H1 (cell line): ENCODE measurements at regions not wholly inside any gene's neighbourhood (a gene's known extent, or its start where the extent isn't known, plus 50 kb on each side); places are given as distances from the start of the nearest gene placed in this dataset.

Source experiments
- ASH2L ChIP-seq: fragments of 200-600, 300-600 bp; sonication (generic); IDR thresholded peaks from one replicate; pipeline ENCODE4 v1.7.1; 2017; ENCODE audit warnings: low read length
- ATF2 ChIP-seq: IDR thresholded peaks from 2 replicates; pipeline ENCODE4 v1.6.1; 2012; ENCODE audit warnings: low read length, inconsistent platforms
- CEBPB ChIP-seq: IDR thresholded peaks from 2 replicates; pipeline ENCODE4 v1.6.1; 2012; ENCODE audit warnings: low read depth, low read length
- CHD2 ChIP-seq: IDR thresholded peaks from 2 replicates; pipeline ENCODE4 v1.6.1; 2012; ENCODE audit warnings: low read length, improper control_type of control experiment
- CTCF ChIP-seq, 3 experiments: IDR thresholded peaks; 1 replicate in 2 of 3; 2 replicates in 1 of 3; pipeline versions ENCODE4 v1.5.1 to v1.6.1; 2011; ENCODE audit warnings: low read length in 3 of 3, mild to moderate bottlenecking in 3 of 3, inconsistent platforms in 2 of 3, low read depth in 1 of 3, moderate library complexity in 1 of 3; ENCODE audit not compliant: insufficient read depth in 1 of 3; ENCODE audit errors: control extremely low read depth in 1 of 3
- EZH2 ChIP-seq: fragments of 200-600 bp; sonication (generic); IDR thresholded peaks from 2 replicates; pipeline ENCODE4 v1.7.1; 2012; ENCODE audit warnings: low read depth, mild to moderate bottlenecking, moderate library complexity, low read length, inconsistent platforms; ENCODE audit not compliant: severe bottlenecking
- FOSL1 ChIP-seq: IDR thresholded peaks from 2 replicates; pipeline ENCODE4 v1.6.1; 2011; ENCODE audit warnings: mild to moderate bottlenecking, low read depth, low read length, moderate library complexity; ENCODE audit not compliant: insufficient read depth
- GTF2F1 ChIP-seq: IDR thresholded peaks from 2 replicates; pipeline ENCODE4 v1.6.1; 2012; ENCODE audit warnings: low read depth, low read length, improper control_type of control experiment, borderline replicate concordance
- HDAC6 ChIP-seq: IDR thresholded peaks from one replicate; pipeline ENCODE4 v1.7.1; 2012; ENCODE audit warnings: low read depth, mild to moderate bottlenecking, inconsistent platforms, low read length, moderate library complexity
- MAFK ChIP-seq: IDR thresholded peaks from 2 replicates; pipeline ENCODE4 v1.6.1; 2012; ENCODE audit warnings: low read depth, mild to moderate bottlenecking, improper control_type of control experiment, low read length
- POLR2A ChIP-seq, 2 experiments: IDR thresholded peaks; 1 replicate in 1 of 2; 2 replicates in 1 of 2; pipeline ENCODE4 v1.6.1; 2011; ENCODE audit warnings: low read depth in 2 of 2, low read length in 2 of 2, mild to moderate bottlenecking in 2 of 2; ENCODE audit errors: control extremely low read depth in 1 of 2
- POU5F1 ChIP-seq: IDR thresholded peaks from 2 replicates; pipeline ENCODE4 v1.6.1; 2011; ENCODE audit warnings: low read depth, mild to moderate bottlenecking, low read length, moderate library complexity
- RAD21 ChIP-seq, 2 experiments: IDR thresholded peaks in 1 of 2; conservative IDR thresholded peaks in 1 of 2; 2 replicates each; pipeline ENCODE4 v1.6.1; 2011; ENCODE audit warnings: low read depth in 2 of 2, low read length in 2 of 2, improper control_type of control experiment in 1 of 2, inconsistent platforms in 1 of 2, mild to moderate bottlenecking in 1 of 2, moderate library complexity in 1 of 2
- SP4 ChIP-seq: IDR thresholded peaks from 2 replicates; pipeline ENCODE4 v1.6.1; 2012; ENCODE audit warnings: low read length, inconsistent platforms
- SUZ12 ChIP-seq: fragments of 200-600 bp; sonication (generic); IDR thresholded peaks from 2 replicates; pipeline ENCODE4 v1.6.1; 2012; ENCODE audit warnings: mild to moderate bottlenecking, inconsistent platforms, low read length, moderate library complexity, mixed read lengths
- TBP ChIP-seq: IDR thresholded peaks from 2 replicates; pipeline ENCODE4 v1.6.1; 2011; ENCODE audit warnings: low read depth, low read length, improper control_type of control experiment
- YY1 ChIP-seq: IDR thresholded peaks from 2 replicates; pipeline ENCODE4 v1.6.1; 2011; ENCODE audit warnings: low read depth, mild to moderate bottlenecking, low read length

GRCh38 chr1:64396817-64397216, 73.1 kb upstream of the CACHD1 start (continued):
- TF ChIP-seq CTCF (IDR thresholded peaks at IDR 0.05; ENCODE audit: control extremely low read depth in 1 of 3, insufficient read depth in 1 of 3, low read depth in 1 of 3, low read length in 3 of 3), result peak; percentile 44 to 71 (median 59)
- TF ChIP-seq CEBPB, result peak; percentile 69; the same call in 1 of the 2 replicates
- no peak for TF ChIP-seq YY1
- TF ChIP-seq RAD21 (IDR thresholded peaks at IDR 0.05 in 1 of 2, conservative IDR thresholded peaks at IDR 0.05 in 1 of 2; ENCODE audit: low read depth in 2 of 2, low read length in 2 of 2), result peak; percentile 55 to 70
- TF ChIP-seq MAFK, result no peak
- TF ChIP-seq FOSL1, result no peak
- TF ChIP-seq SP4, result no peak
- no peak for TF ChIP-seq POLR2A (IDR thresholded peaks at IDR 0.05; ENCODE audit: control extremely low read depth in 1 of 2, low read depth in 2 of 2, low read length in 2 of 2)
- TF ChIP-seq GTF2F1, result no peak
- no peak for TF ChIP-seq TBP
- 0 out of 2 replicates have a peak, but pooled peaks have one; percentile 25 for TF ChIP-seq CHD2
- TF ChIP-seq POU5F1, result no peak
- TF ChIP-seq ASH2L, result no peak
- no peak for TF ChIP-seq SUZ12
- no peak for TF ChIP-seq ATF2
- TF ChIP-seq EZH2, result no peak
- no peak for TF ChIP-seq HDAC6
